HG03342 (cell line): ENCODE measurements at regions not wholly inside any gene's neighbourhood (a gene's known extent, or its start where the extent isn't known, plus 50 kb on each side); places are given as distances from the start of the nearest gene placed in this dataset.

Experiments
- ATAC-seq: cut with Tn5 transposase; IDR thresholded peaks from one replicate; pipeline ENCODE4 v1.9.1; 2021; ENCODE audit warnings: mild to moderate bottlenecking, moderate library complexity; ENCODE audit not compliant: unreplicated experiment

DNA sequence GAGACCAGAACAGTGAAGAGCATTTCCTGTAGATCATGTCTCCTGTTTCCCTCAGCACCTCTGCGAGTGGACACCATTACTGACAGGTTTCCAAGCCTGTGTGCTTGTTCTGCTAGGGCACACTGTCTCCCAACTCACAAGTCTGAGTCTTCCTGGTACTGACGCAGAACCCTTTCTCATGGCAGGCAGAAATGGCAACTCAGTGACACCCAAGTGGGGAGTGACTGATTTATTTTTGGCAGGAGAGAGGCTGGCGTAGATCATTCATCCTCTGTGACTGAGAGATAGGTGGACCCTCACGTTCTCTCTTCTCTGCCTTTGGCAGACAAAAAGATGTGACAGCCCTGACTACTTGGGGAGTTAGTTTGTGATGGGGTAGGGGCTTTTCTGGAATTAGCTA, 183.4 kb downstream of the RFC3 start:
- no peak for ATAC-seq

DNA sequence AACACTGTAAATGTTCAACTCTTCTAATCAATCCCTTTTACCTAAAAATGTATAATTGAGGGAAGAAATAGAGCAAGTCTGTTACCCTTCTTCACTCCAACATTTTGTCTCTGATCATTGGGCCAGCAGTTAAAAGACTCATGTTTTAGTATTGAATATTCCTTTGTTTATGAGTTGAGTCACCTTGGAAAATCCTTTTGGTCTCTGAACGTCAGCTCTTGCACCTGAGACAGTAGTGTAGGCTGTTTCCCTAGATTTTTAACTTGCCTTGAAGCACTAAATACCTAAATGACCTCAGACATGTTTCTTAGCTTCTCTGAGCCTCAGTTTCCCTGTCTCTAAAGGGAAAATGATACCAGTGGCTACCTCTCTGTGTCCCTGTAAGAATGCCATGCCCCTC, 184.2 kb downstream of the RFC3 start:
- no peak for ATAC-seq

DNA sequence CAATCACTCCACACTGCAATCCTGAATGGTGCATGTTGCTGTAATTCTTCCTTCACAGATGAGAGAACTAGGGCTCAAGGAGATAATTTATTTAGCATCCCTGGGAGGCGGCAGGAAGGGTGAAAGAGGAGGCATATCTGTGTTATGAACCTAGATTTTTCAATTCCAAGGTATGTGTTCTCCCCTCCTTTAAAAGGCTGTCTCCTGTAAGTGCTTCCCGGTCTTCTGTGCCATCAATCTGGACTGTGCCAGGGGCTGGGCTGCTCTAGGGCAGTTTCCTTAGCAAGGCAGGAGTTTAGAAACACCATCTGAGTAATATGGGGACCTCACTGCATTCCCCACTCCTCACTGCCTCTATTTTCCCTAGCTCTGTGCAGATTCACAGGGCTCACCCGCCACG, 185.0 kb downstream of the RFC3 start:
- ATAC-seq = no peak

DNA sequence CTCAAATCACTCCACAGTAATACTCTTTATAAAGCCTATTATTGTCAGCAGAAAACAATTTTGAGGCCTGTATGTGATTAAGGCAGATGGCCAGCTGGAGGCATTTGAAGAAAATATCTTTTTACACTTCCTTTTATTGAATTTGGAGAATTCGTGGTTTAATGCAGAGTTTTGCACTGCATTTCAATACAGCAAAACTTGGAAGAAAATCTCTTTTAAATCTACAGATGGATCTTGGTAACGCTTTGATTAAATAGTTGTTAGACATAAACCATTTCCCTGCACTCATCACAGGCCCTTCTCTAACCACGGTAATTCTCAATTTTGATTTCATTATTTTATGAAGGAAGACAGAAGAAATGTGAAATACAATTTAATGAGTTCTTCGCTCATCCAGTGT, 185.7 kb downstream of the RFC3 start:
- ATAC-seq = no peak

DNA sequence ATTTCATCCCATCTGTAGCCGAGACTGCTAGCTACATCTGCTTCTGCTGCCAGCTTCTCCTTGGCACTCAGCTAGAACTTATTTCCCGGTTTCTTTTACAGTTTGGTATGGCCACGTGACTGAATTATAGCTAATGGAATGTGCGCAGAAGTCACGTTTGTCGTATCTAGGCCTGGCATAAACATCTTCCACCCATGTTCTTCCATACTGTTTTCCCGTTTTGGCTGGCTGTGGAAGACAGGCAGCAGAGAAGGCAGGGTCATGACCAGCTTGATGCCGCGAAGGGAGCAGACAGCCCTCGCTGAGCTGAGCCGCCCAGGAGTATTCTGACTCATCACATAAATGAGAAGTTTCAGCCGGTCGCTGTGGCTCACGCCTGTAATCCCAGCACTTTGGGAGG, 186.7 kb downstream of the RFC3 start:
- ATAC-seq = no peak

DNA sequence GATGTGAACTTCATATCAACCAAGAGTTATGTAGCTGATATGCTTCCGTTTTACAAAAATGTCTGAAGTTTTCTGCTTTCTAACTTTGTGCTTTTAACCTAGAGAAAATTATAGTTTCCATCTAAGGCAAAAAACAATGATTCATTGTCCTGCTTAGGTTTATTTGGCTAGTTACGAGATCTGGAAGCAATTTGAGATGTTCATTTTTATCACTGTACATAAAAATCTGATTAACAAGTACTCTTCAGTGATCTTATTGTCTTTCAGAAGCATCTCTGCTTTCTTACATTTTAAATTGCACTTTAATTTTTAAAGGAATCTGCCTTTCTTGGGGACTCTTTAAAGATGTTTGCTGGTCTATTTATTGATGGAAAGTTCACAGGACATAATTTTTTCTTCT, 188.1 kb downstream of the RFC3 start:
- ATAC-seq = no peak

DNA sequence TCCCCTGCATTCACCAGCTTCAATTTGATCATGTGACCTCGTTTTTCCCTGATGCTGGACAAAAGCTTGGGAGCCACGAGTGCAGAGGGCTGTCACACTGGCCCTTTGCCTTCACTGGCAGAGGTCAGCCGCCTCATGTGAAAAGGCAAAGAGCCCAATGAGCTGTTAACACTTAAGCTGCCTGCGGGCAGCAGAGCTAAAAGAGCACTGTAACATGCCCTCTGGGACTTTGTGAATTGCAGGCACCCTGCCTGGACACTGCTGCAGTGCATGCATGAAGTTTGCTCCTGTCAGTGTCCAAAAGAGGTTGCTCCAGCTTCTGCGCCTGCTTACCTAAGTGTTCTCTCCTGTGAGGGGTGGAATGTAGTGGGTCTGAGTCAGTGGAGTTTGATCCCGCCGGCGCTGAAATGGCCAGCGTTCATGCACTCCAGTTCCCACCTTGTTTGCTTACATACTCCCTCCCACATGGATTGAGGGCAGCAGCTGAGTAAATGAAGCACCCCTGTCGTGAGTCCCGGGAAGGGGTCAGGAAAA, 193.7 kb downstream of the RFC3 start:
- no peak for ATAC-seq

DNA sequence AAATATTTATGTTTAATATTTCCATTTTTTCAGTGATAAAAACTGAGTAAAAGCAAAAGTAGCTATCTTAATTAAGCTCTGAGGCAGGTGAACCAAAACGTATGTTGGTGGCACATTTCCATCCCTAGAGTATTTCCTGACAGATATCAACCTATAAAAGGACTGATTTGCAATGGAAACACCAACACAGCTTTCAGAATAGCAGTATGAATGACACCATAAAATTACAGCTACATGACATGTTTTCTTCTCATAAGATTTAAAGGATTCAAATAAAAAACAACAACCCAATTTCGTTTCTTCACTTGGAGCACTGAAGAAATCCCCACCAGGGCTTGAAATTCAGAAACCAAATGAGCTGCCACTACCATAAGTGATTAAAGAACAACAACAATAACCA, 194.4 kb downstream of the RFC3 start:
- ATAC-seq = no peak

DNA sequence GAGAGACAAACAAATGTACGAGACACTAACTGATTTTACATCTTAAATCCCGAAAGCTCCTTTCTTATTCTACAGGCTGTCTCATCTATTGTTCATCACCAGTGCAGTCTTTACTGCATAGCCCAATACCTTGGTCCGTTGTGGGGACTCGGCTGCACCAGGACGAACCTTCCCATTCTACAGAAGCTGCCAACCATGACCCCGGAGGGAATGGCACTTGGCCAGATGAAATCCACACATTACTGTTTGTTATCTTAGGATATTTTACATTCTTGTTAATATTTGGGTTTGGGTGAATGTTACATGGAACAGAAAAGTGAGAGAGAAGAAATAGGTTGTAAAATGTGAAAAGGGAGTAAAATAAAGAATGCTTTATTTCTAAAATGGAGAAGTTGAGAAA, 195.1 kb downstream of the RFC3 start:
- ATAC-seq = no peak

DNA sequence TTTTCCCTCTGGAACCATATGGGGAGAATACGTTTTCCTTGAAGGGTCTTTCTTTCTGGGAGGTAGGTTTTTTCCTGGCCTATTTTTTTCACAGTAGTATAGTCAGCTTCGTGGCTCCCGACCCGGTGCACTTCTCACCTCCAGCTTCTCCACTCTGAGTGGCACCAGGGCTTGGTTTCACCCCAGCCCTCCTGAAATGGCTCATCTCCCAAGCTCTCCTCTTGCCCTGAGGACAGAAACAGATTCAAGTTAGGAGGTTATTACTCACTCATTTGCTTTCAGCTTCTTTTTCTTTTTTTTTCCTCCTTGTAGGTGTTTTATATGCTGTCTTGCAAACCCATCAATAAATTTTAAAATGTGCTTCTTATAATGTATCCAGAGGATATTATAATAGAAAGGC, 199.3 kb downstream of the RFC3 start:
- no peak for ATAC-seq

DNA sequence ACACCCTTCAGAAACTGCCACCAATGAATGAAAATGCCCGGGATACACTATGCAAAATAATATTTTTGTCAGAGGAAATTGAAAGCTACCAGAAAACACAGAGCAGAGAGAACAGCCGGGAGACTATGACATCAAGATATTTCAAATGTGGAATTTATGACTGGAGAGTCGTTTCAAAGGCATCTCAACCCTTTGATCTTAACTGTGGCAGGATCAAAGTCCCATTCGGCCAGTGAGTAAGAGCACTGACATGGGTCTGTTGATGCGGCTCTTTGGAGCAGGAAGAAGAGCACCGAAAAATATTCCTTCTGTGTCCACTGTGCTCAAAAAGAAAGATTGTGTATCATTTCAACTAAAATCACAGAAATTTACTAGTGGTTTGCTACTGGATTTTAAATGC, 201.9 kb downstream of the RFC3 start:
- no peak for ATAC-seq

DNA sequence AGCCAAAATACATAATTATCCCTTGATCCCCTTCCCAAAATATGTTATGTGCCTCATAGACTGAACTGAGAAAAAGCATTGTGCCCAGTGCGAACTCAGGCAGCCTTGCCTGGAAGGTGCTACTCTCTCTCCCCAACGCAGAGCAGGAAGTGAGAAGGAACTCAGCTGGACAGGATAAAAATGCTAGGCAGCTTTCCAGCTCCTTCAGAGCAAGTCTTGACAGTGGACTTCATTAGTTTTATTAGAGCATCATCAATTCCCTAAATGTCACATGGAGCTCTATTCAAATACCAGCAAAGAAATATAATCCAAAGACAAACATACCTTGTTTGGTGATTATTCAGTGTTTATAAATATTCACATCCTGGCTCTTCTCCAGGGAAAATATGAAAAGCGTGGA, 202.4 kb downstream of the RFC3 start:
- ATAC-seq = no peak

DNA sequence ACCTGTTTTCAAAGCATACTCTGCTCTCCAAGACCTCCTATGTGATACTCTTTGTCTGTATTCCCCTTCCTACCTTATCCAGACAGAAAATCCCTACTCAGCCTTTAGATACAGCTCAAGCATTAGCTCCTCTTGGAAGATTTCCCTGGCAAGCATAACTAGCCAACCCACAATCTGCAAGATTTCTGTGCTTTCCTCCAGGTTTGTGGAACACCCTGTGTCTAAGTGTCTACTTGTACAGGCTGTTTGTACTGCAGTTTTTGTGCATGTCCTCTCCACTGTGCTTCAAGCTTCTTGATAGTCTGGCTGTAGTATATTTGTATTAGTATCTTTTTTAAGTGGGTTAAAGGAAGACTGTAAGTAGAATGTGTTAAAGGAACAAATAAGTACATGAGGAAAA, 203.7 kb downstream of the RFC3 start:
- ATAC-seq = no peak

DNA sequence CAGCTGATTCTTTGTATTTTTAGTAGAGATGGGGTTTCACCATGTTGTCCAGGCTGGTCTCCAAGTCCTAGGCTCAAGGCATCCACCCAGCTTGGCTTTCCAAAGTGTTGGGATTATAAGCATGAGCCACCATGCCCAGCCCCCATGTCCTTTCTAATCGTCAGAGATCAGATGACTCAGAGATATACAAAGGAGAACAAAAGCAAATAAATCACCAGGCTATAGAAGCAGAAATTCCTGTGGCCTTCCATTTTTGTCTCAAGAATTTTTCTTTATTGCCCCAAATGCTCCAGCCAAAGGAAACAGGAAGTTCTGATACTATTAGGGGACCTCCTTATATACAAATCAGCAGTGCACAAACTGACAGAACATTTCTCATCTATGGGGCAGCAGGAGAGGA, 207.8 kb downstream of the RFC3 start:
- ATAC-seq = no peak

DNA sequence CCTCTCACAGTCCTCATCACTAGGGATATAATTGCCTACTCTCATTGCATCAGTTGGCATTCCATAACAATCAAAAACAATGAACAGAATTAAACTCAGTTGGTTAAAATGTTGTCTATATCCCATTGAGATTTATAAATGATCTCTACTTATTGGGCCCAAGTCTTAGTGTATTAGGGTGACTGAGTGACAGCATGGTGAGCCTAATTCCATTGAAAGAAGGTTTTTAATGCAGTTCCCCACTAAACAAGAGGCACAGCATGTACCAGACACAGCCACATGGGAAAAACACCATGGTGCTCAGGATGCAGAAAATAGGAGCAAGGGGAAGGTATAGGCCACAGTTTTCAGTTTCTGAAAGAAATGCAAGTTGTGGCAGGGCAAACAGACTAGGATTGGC, 208.4 kb downstream of the RFC3 start:
- ATAC-seq = no peak

DNA sequence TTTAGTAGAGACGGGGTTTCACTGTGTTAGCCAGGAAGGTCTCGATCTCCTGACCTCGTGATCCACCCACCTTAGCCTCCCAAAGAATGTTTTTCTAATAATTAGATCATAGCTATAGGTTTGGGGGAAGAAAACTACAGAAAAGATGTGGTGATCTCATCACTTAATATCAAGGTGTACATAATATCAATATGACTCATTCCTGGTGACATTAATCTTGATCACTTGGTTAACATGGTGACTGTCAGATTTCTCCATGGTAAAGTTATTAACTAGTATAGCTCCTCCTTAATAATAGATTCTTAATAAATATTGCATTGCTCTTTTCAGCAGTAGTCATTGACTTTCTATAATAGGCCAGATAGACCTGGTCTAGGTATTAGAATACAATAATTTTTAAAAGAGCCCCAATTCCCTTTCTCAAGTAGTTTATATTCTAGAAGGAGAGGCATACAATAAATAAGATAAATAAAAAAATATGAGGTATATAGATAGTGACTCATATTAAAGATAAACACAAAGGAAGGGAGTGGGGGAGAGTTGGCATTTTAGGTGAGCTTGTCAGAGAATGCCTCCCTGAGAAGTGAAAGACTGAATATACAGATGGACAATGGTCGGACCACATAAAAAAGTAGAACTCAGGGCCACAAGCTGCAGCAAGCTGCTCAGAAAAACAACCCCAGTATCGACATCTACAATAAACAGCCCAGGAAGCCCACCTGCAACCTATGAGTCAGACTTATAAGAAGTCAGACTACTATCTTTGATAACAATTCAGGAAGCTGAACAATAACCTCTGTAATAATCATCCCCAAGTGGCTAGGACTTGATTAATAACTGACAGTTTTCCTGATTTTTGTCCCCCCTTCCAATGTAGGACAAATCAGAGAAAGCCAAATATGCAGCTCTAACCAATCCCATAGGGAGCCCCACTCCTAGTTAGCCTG, 210.8 kb downstream of the RFC3 start:
- ATAC-seq = no peak

DNA sequence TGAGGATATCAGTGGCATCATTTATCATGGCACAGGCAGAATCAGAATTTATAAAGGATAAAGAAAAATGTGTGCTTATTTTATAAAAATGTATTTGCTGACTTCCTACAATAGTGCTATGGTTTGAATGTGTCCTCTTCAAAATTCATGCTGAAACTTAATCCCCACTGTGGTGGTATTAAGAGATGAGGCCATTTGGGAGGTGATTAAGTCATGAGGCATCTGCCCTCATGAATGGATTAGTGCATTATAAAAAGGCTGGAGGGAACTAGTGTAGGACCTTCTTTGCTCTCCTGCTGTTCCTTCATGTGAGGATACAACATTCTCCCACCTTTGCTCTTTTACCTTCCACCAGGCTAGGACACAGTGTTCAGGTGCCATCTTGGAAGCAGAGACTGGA, 212.8 kb downstream of the RFC3 start:
- ATAC-seq = no peak

DNA sequence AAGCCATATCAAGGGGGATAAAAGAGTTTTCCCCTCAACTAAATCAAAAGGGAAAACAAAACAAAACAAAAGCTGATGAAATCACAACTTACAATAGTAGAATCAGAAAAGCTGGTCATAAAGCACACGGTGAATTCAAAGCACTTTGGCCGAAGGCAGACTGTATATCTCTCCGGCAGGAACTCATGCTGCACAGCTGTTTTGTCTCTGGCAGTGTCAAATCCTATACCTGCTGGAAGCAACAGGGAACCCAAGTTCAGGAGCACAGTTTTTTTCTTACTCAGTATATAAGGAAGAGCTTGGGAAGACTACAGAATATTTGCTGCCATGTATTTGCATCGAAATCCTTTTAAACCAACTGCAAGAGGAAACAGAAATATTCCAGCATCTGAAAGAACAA, 213.7 kb downstream of the RFC3 start:
- ATAC-seq = no peak

DNA sequence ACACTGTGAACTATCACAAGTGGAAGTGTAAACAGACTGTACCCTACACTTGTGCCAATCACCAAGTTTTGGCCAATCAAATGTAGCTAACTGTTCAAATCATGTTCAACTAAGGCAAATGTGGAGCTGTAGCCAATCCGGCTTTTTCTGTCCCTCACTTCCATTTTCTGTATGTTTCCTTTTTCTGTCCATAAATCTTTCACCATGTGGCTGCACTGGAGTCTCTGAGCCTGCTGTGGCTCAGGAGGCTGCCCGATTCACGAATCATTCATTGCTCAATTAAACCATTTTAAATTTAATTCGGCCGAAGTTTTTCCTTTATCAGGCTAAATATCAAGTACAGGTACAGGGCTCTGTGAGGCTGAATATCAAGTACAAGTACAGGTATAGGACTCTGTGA, 216.5 kb downstream of the RFC3 start:
- no peak for ATAC-seq

DNA sequence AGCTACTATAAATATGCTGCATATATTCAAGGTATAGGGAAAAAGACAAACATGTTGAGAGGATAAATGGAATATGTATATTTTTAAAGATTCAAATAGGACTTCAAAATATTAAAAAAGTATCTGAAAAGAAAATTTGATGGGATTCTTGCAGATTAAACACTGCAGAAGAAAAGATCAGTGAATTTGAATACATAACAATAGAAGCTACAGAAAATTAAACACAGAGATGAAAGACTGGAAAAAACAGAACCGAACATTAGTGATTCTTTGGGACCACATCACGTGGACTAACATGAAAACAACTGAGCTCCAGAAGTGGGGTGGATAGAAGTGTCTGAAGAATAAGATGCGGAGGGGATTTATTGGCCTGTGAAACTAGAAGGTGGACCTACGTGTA, 217.2 kb downstream of the RFC3 start:
- no peak for ATAC-seq

DNA sequence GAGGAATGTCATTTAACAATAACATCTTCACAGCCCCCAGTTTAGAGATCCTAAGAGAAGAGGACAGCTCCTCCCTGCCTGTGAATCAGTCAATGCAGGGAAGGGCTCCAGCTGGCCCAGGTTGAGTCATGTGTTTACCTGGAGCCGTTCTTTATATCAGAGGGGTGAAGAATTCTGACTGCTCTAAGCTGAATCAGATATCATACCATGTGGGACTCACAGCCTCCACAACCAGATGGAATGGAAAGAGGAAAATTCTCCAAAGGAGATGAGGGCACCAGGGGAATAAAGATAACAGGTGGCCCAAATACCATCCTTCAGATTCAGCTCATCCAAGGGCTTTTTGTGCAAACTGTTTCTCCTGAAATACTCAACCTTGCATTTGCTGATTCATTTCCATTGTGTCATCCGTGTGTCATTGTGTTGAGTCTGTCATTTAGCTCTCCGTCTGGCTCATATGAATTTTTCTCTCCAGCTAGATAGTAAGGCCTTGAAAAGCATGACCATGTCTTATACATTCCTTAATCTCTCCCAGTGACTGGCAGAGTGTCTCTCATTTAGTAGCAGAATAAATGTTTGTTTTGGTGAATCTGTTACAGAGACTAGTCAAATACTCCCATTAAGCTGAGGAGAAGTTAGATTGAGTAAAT, 217.9 kb downstream of the RFC3 start:
- ATAC-seq = no peak
